IPS DF 6.9 (cell line): ENCODE measurements at regions not wholly inside any gene's neighbourhood (a gene's known extent, or its start where the extent isn't known, plus 50 kb on each side); places are given as distances from the start of the nearest gene placed in this dataset.

Experiments used
- DNase-seq: peaks from one replicate; pipeline ENCODE4 v3.0.0-alpha.2; 2013; ENCODE audit warnings: low read depth, low spot score
- H3K27ac ChIP-seq: one replicate; pipeline ENCODE4 v1.5.1; 2013; ENCODE audit warnings: low read length, control low read depth
- H3K27me3 ChIP-seq: 2 replicates; pipeline ENCODE4 v1.6.1; 2013; ENCODE audit warnings: mild to moderate bottlenecking, low read length; ENCODE audit not compliant: control insufficient read depth, insufficient read depth
- H3K36me3 ChIP-seq: 2 replicates; pipeline ENCODE4 v1.6.1; 2013; ENCODE audit warnings: low read length; ENCODE audit not compliant: control insufficient read depth, insufficient read depth
- H3K4me1 ChIP-seq: 2 replicates; pipeline ENCODE4 v1.6.1; 2013; ENCODE audit warnings: low read length; ENCODE audit not compliant: control insufficient read depth, insufficient read depth
- H3K4me3 ChIP-seq: 2 replicates; pipeline ENCODE4 v1.5.1; 2013; ENCODE audit warnings: mild to moderate bottlenecking, low read length
- H3K9me3 ChIP-seq: 2 replicates; pipeline ENCODE4 v1.6.1; 2013; ENCODE audit warnings: low read length, inconsistent platforms; ENCODE audit not compliant: control insufficient read depth, insufficient read depth
- WGBS: extraction: QIAGEN DNeasy Blood & Tissue Kit; methylation state at CpG from one replicate; pipeline ENCODE4 v1.1.7; 2013; ENCODE audit warnings: mixed read lengths, missing lambda C conversion rate; ENCODE audit not compliant: insufficient read length, insufficient coverage; 5-methylcytosine and 5-hydroxymethylcytosine counted together

- Histone ChIP-seq H3K27me3 (no peaks in the 10 kb centered on the region), H3K9me3 (no peaks in the 10 kb centered on the region; the same call in 1 of the 2 replicates), H3K27ac (no peak overlapping the region), H3K4me3 (no peak overlapping the region), H3K4me1 (0 out of 2 replicates have a peak, but pooled peaks cover 1% of the 10 kb centered on the region), H3K36me3 (no peaks in the 10 kb centered on the region)
- DNase-seq = no peak
Measured at GRCh38 chr5:51987239-51987638, 604.0 kb downstream of the ISL1 start.

- no peaks in the 10 kb centered on the region for H3K27me3 ChIP-seq
- 0 out of 2 replicates have a peak, but pooled peaks cover 1% of the 10 kb centered on the region for H3K4me1 ChIP-seq
- no peaks in the 10 kb centered on the region; the same call in 1 of the 2 replicates for H3K9me3 ChIP-seq
- no peak overlapping the region for H3K4me3 ChIP-seq
- no peaks in the 10 kb centered on the region for H3K36me3 ChIP-seq
- H3K27ac ChIP-seq = no peak overlapping the region
- no peak for DNase-seq
- WGBS = no CpG with 5 or more reads among the region's 2 CpGs
Measured at GRCh38 chr5:51987669-51988209, 604.5 kb downstream of the ISL1 start.

- Histone ChIP-seq H3K9me3 (no peaks in the 10 kb centered on the region; the same call in 1 of the 2 replicates), H3K4me3 (no peak overlapping the region), H3K27me3 (no peaks in the 10 kb centered on the region), H3K27ac (no peak overlapping the region), H3K4me1 (0 out of 2 replicates have a peak, but pooled peaks cover 1% of the 10 kb centered on the region), H3K36me3 (no peaks in the 10 kb centered on the region)
- no CpG with 5 or more reads among the region's 6 CpGs for WGBS
- no peak for DNase-seq
Measured at GRCh38 chr5:51988634-51989033, 605.4 kb downstream of the ISL1 start.

GRCh38 chr5:51990241-51990640, 607.0 kb downstream of the ISL1 start:
- Histone ChIP-seq H3K27me3 (no peaks in the 10 kb centered on the region), H3K9me3 (no peaks in the 10 kb centered on the region; the same call in 1 of the 2 replicates), H3K4me1 (0 out of 2 replicates have a peak, but pooled peaks cover 1% of the 10 kb centered on the region), H3K4me3 (no peak overlapping the region), H3K36me3 (no peaks in the 10 kb centered on the region), H3K27ac (no peak overlapping the region)
- no CpG with 5 or more reads among the region's 2 CpGs for WGBS
- DNase-seq = no peak

- no peak overlapping the region for H3K4me3 ChIP-seq
- no peaks in the 10 kb centered on the region for H3K36me3 ChIP-seq
- H3K4me1 ChIP-seq = 0 out of 2 replicates have a peak, but pooled peaks cover 1% of the 10 kb centered on the region
- WGBS = no CpG with 5 or more reads among the region's 1 CpG
- no peak overlapping the region for H3K27ac ChIP-seq
- H3K9me3 ChIP-seq = no peaks in the 10 kb centered on the region; the same call in 1 of the 2 replicates
- DNase-seq = no peak
- no peaks in the 10 kb centered on the region for H3K27me3 ChIP-seq
Measured at GRCh38 chr5:51990661-51991180, 607.5 kb downstream of the ISL1 start.

GRCh38 chr5:51991940-51992339, 608.7 kb downstream of the ISL1 start:
- H3K27me3 ChIP-seq = no peaks in the 10 kb centered on the region
- 0 out of 2 replicates have a peak, but pooled peaks cover 1% of the 10 kb centered on the region for H3K4me1 ChIP-seq
- H3K36me3 ChIP-seq = no peaks in the 10 kb centered on the region
- H3K27ac ChIP-seq = no peak overlapping the region
- H3K9me3 ChIP-seq = no peaks in the 10 kb centered on the region; the same call in 1 of the 2 replicates
- no peak for DNase-seq
- no peak overlapping the region for H3K4me3 ChIP-seq
- no CpG with 5 or more reads among the region's 3 CpGs for WGBS

GRCh38 chr5:51995773-51996306, 612.6 kb downstream of the ISL1 start:
- no peak for DNase-seq
- no CpG with 5 or more reads among the region's 5 CpGs for WGBS
- H3K4me1 ChIP-seq = no peaks in the 10 kb centered on the region
- no peaks in the 10 kb centered on the region for H3K36me3 ChIP-seq
- no peaks in the 10 kb centered on the region for H3K27me3 ChIP-seq
- no peak overlapping the region for H3K27ac ChIP-seq
- H3K9me3 ChIP-seq = no peaks in the 10 kb centered on the region
- no peak overlapping the region for H3K4me3 ChIP-seq

GRCh38 chr5:51996356-51996861, 613.2 kb downstream of the ISL1 start:
- no CpG with 5 or more reads among the region's 1 CpG for WGBS
- no peaks in the 10 kb centered on the region for H3K9me3 ChIP-seq
- no peak for DNase-seq
- no peaks in the 10 kb centered on the region for H3K4me1 ChIP-seq
- no peak overlapping the region for H3K4me3 ChIP-seq
- H3K27ac ChIP-seq = no peak overlapping the region
- no peaks in the 10 kb centered on the region for H3K36me3 ChIP-seq
- H3K27me3 ChIP-seq = no peaks in the 10 kb centered on the region

GRCh38 chr5:51997500-51997899, 614.3 kb downstream of the ISL1 start:
- Histone ChIP-seq H3K36me3 (no peaks in the 10 kb centered on the region), H3K27me3 (no peaks in the 10 kb centered on the region), H3K9me3 (no peaks in the 10 kb centered on the region), H3K27ac (no peak overlapping the region), H3K4me1 (no peaks in the 10 kb centered on the region), H3K4me3 (no peak overlapping the region)
- DNase-seq = no peak

GRCh38 chr5:51997949-51998348, 614.7 kb downstream of the ISL1 start:
- H3K36me3 ChIP-seq = no peaks in the 10 kb centered on the region
- WGBS = no CpG with 5 or more reads among the region's 2 CpGs
- H3K4me1 ChIP-seq = no peaks in the 10 kb centered on the region
- H3K9me3 ChIP-seq = no peaks in the 10 kb centered on the region
- H3K27me3 ChIP-seq = no peaks in the 10 kb centered on the region
- no peak overlapping the region for H3K4me3 ChIP-seq
- no peak for DNase-seq
- H3K27ac ChIP-seq = no peak overlapping the region
